ENCODE measurements at regions not wholly inside any gene's neighbourhood (a gene's known extent, or its start where the extent isn't known, plus 50 kb on each side); places are given as distances from the start of the nearest gene placed in this dataset.

- ATAC-seq: no peak
- H3K4me1 Mint-ChIP-seq: no peaks in the 10 kb centered on the region
- H3K4me3 Mint-ChIP-seq: no peak overlapping the region
- no peak overlapping the region for H3K27ac Mint-ChIP-seq
- H3K36me3 Mint-ChIP-seq (ENCODE audit: low read depth): no peaks in the 10 kb centered on the region
- H3K9me3 ChIP-seq (ENCODE audit: control insufficient read depth, low read length, poor library complexity, severe bottlenecking): no peaks in the 10 kb centered on the region
- DNase-seq: no peak
- peaks cover 5% of the 10 kb centered on the region for H3K27me3 Mint-ChIP-seq
These were observed 138.5 kb downstream of the NXPE2 start for GRCh38 chr11:114816791-114817190.

GRCh38 chr11:114818382-114818781 is 140.1 kb downstream of the NXPE2 start:
- no peaks in the 10 kb centered on the region for H3K4me1 Mint-ChIP-seq
- no peak overlapping the region for H3K4me3 Mint-ChIP-seq
- no peaks in the 10 kb centered on the region for H3K9me3 ChIP-seq (ENCODE audit: control insufficient read depth, low read length, poor library complexity, severe bottlenecking)
- no peaks in the 10 kb centered on the region for H3K36me3 Mint-ChIP-seq (ENCODE audit: low read depth)
- ATAC-seq (no peak), DNase-seq (no peak)
- H3K27me3 Mint-ChIP-seq: peaks cover 5% of the 10 kb centered on the region
- H3K27ac Mint-ChIP-seq: no peak overlapping the region

GRCh38 chr11:114819028-114819427 is 140.7 kb downstream of the NXPE2 start:
- no peak for ATAC-seq
- no peaks in the 10 kb centered on the region for H3K4me1 Mint-ChIP-seq

GRCh38 chr11:114820621-114821020 is 142.3 kb downstream of the NXPE2 start:
- Mint-ChIP-seq H3K4me1 (no peaks in the 10 kb centered on the region), H3K36me3 (ENCODE audit: low read depth) (no peaks in the 10 kb centered on the region), H3K27ac (no peak overlapping the region), H3K27me3 (peaks cover 5% of the 10 kb centered on the region), H3K4me3 (no peak overlapping the region)
- ATAC-seq (no peak), DNase-seq (no peak)
- H3K9me3 ChIP-seq (ENCODE audit: control insufficient read depth, low read length, poor library complexity, severe bottlenecking): no peaks in the 10 kb centered on the region

More at GRCh38 chr11:114819028-114819427, 140.7 kb downstream of the NXPE2 start:
- DNase-seq: no peak
- Mint-ChIP-seq H3K27ac (no peak overlapping the region), H3K36me3 (ENCODE audit: low read depth) (no peaks in the 10 kb centered on the region), H3K27me3 (peaks cover 5% of the 10 kb centered on the region), H3K4me3 (no peak overlapping the region)
- H3K9me3 ChIP-seq (ENCODE audit: control insufficient read depth, low read length, poor library complexity, severe bottlenecking): no peaks in the 10 kb centered on the region

- DNase-seq (no peak), ATAC-seq (no peak)
- H3K9me3 ChIP-seq (ENCODE audit: control insufficient read depth, low read length, poor library complexity, severe bottlenecking): no peaks in the 10 kb centered on the region
- no peak overlapping the region for H3K27ac Mint-ChIP-seq
- peaks cover 5% of the 10 kb centered on the region for H3K27me3 Mint-ChIP-seq
- H3K4me3 Mint-ChIP-seq: no peak overlapping the region
- H3K4me1 Mint-ChIP-seq: no peaks in the 10 kb centered on the region
- H3K36me3 Mint-ChIP-seq (ENCODE audit: low read depth): no peaks in the 10 kb centered on the region
These were observed 143.5 kb downstream of the NXPE2 start for GRCh38 chr11:114821621-114822412.

GRCh38 chr11:114826910-114827442 is 148.6 kb downstream of the NXPE2 start:
- no peaks in the 10 kb centered on the region for H3K4me1 Mint-ChIP-seq
- no peaks in the 10 kb centered on the region for H3K36me3 Mint-ChIP-seq (ENCODE audit: low read depth)
- no peak overlapping the region for H3K27ac Mint-ChIP-seq
- H3K4me3 Mint-ChIP-seq: no peak overlapping the region
- no peaks in the 10 kb centered on the region for H3K9me3 ChIP-seq (ENCODE audit: control insufficient read depth, low read length, poor library complexity, severe bottlenecking)
- no peak for ATAC-seq
- no peaks in the 10 kb centered on the region for H3K27me3 Mint-ChIP-seq
- DNase-seq: no peak

- Mint-ChIP-seq H3K4me3 (no peak overlapping the region), H3K27me3 (no peaks in the 10 kb centered on the region), H3K4me1 (no peaks in the 10 kb centered on the region), H3K27ac (no peak overlapping the region), H3K36me3 (ENCODE audit: low read depth) (no peaks in the 10 kb centered on the region)
- DNase-seq (no peak), ATAC-seq (no peak)
- H3K9me3 ChIP-seq (ENCODE audit: control insufficient read depth, low read length, poor library complexity, severe bottlenecking): no peaks in the 10 kb centered on the region
These were observed 149.4 kb downstream of the NXPE2 start for GRCh38 chr11:114827736-114828135.

- H3K9me3 ChIP-seq (ENCODE audit: control insufficient read depth, low read length, poor library complexity, severe bottlenecking): no peaks in the 10 kb centered on the region
- DNase-seq (no peak), ATAC-seq (no peak)
- Mint-ChIP-seq H3K27ac (no peak overlapping the region), H3K4me1 (no peaks in the 10 kb centered on the region), H3K4me3 (no peak overlapping the region), H3K36me3 (ENCODE audit: low read depth) (no peaks in the 10 kb centered on the region), H3K27me3 (no peaks in the 10 kb centered on the region)
These were observed 154.3 kb downstream of the NXPE2 start for GRCh38 chr11:114832532-114833125.

GRCh38 chr11:114836161-114836560 is 157.8 kb downstream of the NXPE2 start:
- no peak for DNase-seq
- no peaks in the 10 kb centered on the region for H3K9me3 ChIP-seq (ENCODE audit: control insufficient read depth, low read length, poor library complexity, severe bottlenecking)
- no peaks in the 10 kb centered on the region for H3K4me1 Mint-ChIP-seq
- no peaks in the 10 kb centered on the region for H3K27me3 Mint-ChIP-seq
- H3K27ac Mint-ChIP-seq: no peak overlapping the region
- no peak overlapping the region for H3K4me3 Mint-ChIP-seq
- no peak for ATAC-seq
- no peaks in the 10 kb centered on the region for H3K36me3 Mint-ChIP-seq (ENCODE audit: low read depth)

- ATAC-seq: no peak
- Mint-ChIP-seq H3K27me3 (peaks cover 4% of the 10 kb centered on the region), H3K4me3 (no peak overlapping the region), H3K4me1 (no peaks in the 10 kb centered on the region), H3K36me3 (ENCODE audit: low read depth) (no peaks in the 10 kb centered on the region), H3K27ac (no peak overlapping the region)
- DNase-seq: no peak
- no peaks in the 10 kb centered on the region for H3K9me3 ChIP-seq (ENCODE audit: control insufficient read depth, low read length, poor library complexity, severe bottlenecking)
These were observed 166.6 kb downstream of the NXPE2 start for GRCh38 chr11:114844896-114845295.

- peaks cover 4% of the 10 kb centered on the region for H3K27me3 Mint-ChIP-seq
- no peak for DNase-seq
- no peaks in the 10 kb centered on the region for H3K9me3 ChIP-seq (ENCODE audit: control insufficient read depth, low read length, poor library complexity, severe bottlenecking)
- H3K27ac Mint-ChIP-seq: no peak overlapping the region
- ATAC-seq: no peak
- H3K36me3 Mint-ChIP-seq (ENCODE audit: low read depth): no peaks in the 10 kb centered on the region
- H3K4me3 Mint-ChIP-seq: no peak overlapping the region
- no peaks in the 10 kb centered on the region for H3K4me1 Mint-ChIP-seq
These were observed 167.6 kb downstream of the NXPE2 start for GRCh38 chr11:114845766-114846415.

GRCh38 chr11:114846416-114846791 is 168.1 kb downstream of the NXPE2 start:
- no peaks in the 10 kb centered on the region for H3K36me3 Mint-ChIP-seq (ENCODE audit: low read depth)
- no peaks in the 10 kb centered on the region for H3K4me1 Mint-ChIP-seq
- no peak overlapping the region for H3K4me3 Mint-ChIP-seq
- peaks cover 4% of the 10 kb centered on the region for H3K27me3 Mint-ChIP-seq
- H3K9me3 ChIP-seq (ENCODE audit: control insufficient read depth, low read length, poor library complexity, severe bottlenecking): no peaks in the 10 kb centered on the region
- no peak for ATAC-seq
- no peak for DNase-seq
- no peak overlapping the region for H3K27ac Mint-ChIP-seq

GRCh38 chr11:114847306-114847975 is 169.1 kb downstream of the NXPE2 start:
- Mint-ChIP-seq H3K4me3 (no peak overlapping the region), H3K27me3 (peaks cover 4% of the 10 kb centered on the region), H3K27ac (no peak overlapping the region), H3K4me1 (no peaks in the 10 kb centered on the region), H3K36me3 (ENCODE audit: low read depth) (no peaks in the 10 kb centered on the region)
- no peak for ATAC-seq
- DNase-seq: no peak
- no peaks in the 10 kb centered on the region for H3K9me3 ChIP-seq (ENCODE audit: control insufficient read depth, low read length, poor library complexity, severe bottlenecking)
